Neuron (in vitro differentiated cells): ENCODE measurements at regions not wholly inside any gene's neighbourhood (a gene's known extent, or its start where the extent isn't known, plus 50 kb on each side); places are given as distances from the start of the nearest gene placed in this dataset.

Source experiments
- H2AFZ ChIP-seq: one replicate; pipeline ENCODE4 v1.6.1; 2013; ENCODE audit warnings: low read depth, mild to moderate bottlenecking, inconsistent platforms, low read length, moderate library complexity
- H3K27me3 ChIP-seq: one replicate; pipeline ENCODE4 v1.6.1; 2013; ENCODE audit warnings: low read length; ENCODE audit not compliant: insufficient read depth
- H3K36me3 ChIP-seq: one replicate; pipeline ENCODE4 v1.6.1; 2013; ENCODE audit warnings: low read length; ENCODE audit not compliant: insufficient read depth
- H3K4me1 ChIP-seq: one replicate; pipeline ENCODE4 v1.6.1; 2013; ENCODE audit warnings: low read length; ENCODE audit not compliant: insufficient read depth
- H3K4me3 ChIP-seq: 2 replicates; pipeline ENCODE4 v1.5.1; 2013; ENCODE audit warnings: mild to moderate bottlenecking, low read length, moderate library complexity
- H3K9me3 ChIP-seq: one replicate; pipeline ENCODE4 v1.6.1; 2013; ENCODE audit warnings: low read length

DNA sequence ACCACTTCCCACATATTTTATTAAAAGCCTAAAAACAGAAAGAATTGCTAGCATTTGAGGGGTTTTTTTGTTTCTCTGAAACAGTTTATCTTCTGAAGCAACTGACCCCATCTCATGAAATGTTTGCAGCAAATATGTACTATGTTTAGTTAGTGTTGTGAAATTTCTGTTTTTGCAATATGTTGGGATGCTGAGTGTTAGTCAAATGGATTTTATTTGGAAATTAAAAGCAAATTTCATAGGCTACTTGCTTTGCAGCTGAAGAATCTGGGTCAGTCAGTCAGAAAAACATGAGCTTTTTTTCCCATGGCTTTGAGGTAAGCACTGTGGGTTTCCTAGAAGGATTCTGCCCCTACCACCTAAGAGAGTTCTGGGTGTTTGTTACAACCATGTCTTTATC is 184.9 kb upstream of the DKK2 start:
- no peak overlapping the region for H2AFZ ChIP-seq
- H3K4me3 ChIP-seq = no peak overlapping the region
- H3K4me1 ChIP-seq = no peaks in the 10 kb centered on the region
- H3K36me3 ChIP-seq = no peaks in the 10 kb centered on the region
- H3K9me3 ChIP-seq = no peaks in the 10 kb centered on the region
- H3K27me3 ChIP-seq = no peaks in the 10 kb centered on the region

DNA sequence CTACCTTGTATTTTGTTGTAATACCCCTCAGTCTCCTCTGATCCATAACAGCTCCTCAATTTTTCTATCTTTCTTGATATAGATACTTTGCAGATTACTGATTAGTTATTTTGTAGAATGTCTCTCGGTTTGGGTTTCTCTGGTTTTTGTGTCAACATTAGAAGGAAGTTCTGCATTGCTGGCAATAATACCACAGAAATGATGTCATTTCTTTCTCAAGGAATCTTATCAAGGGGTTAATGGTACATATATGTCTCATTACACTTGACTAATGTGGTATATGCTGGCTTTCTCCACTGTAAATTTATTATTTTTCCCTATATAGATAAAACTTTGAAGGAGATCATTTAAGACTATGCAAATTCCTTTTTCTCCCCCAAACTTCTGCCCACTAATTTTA is 183.6 kb upstream of the DKK2 start:
- H3K4me3 ChIP-seq = no peak overlapping the region
- H3K36me3 ChIP-seq = no peaks in the 10 kb centered on the region
- no peaks in the 10 kb centered on the region for H3K27me3 ChIP-seq
- H3K4me1 ChIP-seq = no peaks in the 10 kb centered on the region
- no peak overlapping the region for H2AFZ ChIP-seq
- no peaks in the 10 kb centered on the region for H3K9me3 ChIP-seq

DNA sequence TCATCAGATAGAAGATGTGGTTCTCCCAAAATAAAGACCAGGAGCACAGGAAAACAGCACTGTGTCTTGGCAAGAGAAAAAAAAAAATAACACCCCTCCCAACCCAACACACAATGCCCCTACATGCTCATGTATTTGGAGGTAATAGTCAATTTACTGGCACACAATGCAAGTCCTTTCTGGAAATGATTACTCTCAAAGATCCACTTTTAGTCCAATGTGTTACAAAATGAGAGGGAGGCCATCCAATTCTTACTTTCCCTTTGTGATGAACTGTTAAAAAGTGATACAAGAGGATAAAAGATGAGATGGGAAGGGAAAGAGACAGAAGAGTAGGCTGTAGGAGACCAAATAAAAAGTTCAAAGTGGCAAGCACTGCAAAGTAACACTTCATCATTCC is 180.3 kb upstream of the DKK2 start:
- Histone ChIP-seq H3K4me1 (no peaks in the 10 kb centered on the region), H3K9me3 (no peaks in the 10 kb centered on the region), H3K27me3 (no peaks in the 10 kb centered on the region), H3K4me3 (no peak overlapping the region), H3K36me3 (no peaks in the 10 kb centered on the region), H2AFZ (no peak overlapping the region)

DNA sequence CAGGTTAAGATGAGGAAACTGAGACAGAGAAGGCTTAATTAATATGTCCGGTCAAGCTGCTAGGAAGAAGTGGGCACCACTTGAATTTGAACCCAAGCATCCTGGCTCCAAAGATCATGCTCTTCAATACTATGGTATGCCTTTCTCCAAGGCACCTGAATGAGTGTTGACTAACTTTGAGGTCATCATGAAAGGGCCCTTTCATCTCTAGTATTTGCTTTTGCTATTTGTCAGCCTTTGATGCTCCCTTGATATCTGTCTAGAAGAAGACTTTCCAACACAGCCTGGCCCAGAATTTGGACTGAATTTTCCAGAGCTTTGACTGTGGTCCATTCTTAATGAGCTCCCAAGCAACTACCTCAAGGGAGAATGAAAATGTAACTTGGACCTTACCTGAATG is 179.1 kb upstream of the DKK2 start:
- H3K9me3 ChIP-seq = no peaks in the 10 kb centered on the region
- H3K27me3 ChIP-seq = no peaks in the 10 kb centered on the region
- no peak overlapping the region for H2AFZ ChIP-seq
- no peaks in the 10 kb centered on the region for H3K4me1 ChIP-seq
- H3K4me3 ChIP-seq = no peak overlapping the region
- H3K36me3 ChIP-seq = no peaks in the 10 kb centered on the region

DNA sequence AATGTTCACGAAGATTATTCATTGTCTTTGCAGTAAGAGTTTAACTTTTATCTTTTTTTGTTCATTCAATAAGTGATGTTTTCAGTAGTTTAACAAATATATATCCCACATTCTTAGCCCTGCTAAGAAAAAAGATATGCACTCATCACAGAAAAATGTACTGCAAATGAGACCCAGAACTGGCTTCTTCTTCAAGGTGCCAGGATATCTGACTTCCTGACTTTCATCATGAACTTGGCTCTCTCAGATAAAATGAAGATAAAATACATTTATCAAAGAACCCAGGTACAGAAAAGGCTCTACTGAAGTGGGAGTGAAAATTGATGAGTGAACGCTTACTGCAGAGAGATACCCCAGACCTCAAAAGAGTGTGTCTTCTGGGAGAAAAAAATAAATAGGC is 177.8 kb upstream of the DKK2 start:
- Histone ChIP-seq H3K36me3 (no peaks in the 10 kb centered on the region), H3K4me1 (no peaks in the 10 kb centered on the region), H3K27me3 (no peaks in the 10 kb centered on the region), H2AFZ (no peak overlapping the region), H3K4me3 (no peak overlapping the region), H3K9me3 (no peaks in the 10 kb centered on the region)

DNA sequence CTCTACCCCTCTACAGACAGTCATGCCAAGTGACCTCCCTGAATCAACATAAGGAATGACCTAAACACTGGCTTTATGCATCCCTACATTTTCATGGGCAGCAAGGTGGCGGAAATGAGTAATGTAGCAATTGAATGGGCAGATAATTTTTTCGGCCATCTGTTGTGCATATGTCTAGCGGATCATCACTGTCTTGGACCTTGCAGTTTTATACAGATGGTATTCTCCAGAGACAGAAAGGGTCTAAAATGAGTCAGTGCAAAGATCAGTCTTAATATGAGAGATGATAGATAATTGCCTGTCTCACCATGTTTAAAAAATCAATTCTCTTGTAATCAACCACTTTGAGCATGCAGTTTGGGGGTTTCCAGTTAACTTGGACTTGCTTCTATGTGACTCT is 177.3 kb upstream of the DKK2 start:
- H3K27me3 ChIP-seq = no peaks in the 10 kb centered on the region
- H2AFZ ChIP-seq = no peak overlapping the region

DNA sequence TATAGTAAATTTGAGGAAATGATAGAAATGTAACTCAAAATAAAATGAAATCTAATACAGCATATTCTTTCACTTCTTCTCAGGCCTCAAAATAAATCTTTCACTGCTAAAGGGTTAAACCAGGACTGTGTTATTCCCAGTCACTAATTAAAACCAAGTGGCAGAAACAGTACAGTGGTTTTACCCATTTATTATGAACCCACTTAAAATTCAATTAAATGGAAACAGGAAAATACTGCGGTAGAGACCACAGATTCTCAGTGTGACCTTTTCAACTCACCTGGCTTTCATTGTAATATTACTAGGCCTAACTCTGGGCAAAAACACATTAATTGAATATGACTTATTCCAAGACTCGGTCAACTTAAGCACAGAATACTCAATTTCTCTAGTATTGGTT is 176.5 kb upstream of the DKK2 start:
- no peak overlapping the region for H2AFZ ChIP-seq
- no peaks in the 10 kb centered on the region for H3K4me1 ChIP-seq
- H3K27me3 ChIP-seq = no peaks in the 10 kb centered on the region
- no peak overlapping the region for H3K4me3 ChIP-seq
- no peaks in the 10 kb centered on the region for H3K9me3 ChIP-seq
- no peaks in the 10 kb centered on the region for H3K36me3 ChIP-seq

More for the DNA sequence above, 177.3 kb upstream of the DKK2 start:
- Histone ChIP-seq H3K9me3 (no peaks in the 10 kb centered on the region), H3K36me3 (no peaks in the 10 kb centered on the region), H3K4me1 (no peaks in the 10 kb centered on the region), H3K4me3 (no peak overlapping the region)

DNA sequence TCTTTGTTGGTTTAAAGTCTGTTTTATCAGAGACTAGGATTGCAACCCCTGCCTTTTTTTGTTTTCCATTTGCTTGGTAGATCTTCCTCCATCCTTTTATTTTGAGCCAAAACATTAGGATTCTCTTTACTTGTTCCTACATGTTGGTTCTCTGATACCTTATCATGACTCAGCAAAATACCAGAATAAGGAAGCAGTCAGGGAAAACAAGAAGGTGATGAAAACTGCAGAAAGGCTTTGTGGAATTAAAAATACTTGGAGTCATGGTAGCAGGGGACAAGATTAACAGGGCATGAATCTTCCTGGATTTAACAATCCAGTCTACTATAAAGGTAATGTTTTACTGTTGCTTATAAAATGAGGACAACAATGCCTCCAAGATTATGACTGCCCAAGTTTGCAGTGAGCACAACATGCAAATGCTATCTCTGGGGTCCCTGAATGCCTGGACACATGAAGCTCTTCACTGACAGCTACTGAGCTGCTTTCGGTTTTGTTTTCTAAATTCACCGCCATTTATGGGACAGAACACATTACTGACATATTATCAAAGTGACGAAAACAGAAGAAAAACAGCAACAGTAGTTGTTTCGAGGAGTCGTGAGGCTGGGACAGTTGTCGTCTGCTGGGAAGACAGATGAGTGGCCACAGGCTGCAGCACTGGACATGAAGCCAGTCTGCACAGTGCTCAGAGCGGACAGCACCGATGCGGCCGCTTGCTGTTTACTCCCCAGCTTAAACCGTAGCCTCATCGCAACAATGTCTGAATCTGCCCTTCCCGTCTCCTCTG is 174.5 kb upstream of the DKK2 start:
- Histone ChIP-seq H3K4me3 (no peak overlapping the region), H3K36me3 (no peaks in the 10 kb centered on the region), H2AFZ (no peak overlapping the region), H3K9me3 (no peaks in the 10 kb centered on the region), H3K27me3 (no peaks in the 10 kb centered on the region), H3K4me1 (no peaks in the 10 kb centered on the region)

DNA sequence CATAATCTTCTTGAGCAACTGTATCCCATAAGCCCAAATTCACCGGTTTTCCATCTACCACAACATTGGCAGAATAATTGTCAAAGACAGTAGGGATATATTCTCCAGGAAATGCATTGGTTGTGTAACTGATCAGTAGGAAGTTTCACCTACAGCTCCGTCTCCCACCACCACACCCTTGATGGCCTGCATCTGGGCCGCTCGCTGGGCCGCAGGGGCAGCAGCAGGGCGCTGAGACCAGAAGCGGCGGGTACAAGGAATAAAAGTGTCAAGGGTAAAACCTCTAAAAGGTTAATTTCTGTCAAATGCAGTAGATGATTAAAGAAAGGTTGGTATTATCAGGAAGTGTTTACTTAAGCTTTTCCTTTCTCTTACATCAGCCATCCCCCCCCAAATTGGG is 167.6 kb upstream of the DKK2 start:
- no peak overlapping the region for H2AFZ ChIP-seq
- H3K36me3 ChIP-seq = no peaks in the 10 kb centered on the region
- H3K27me3 ChIP-seq = no peaks in the 10 kb centered on the region
- no peaks in the 10 kb centered on the region for H3K4me1 ChIP-seq
- no peak overlapping the region for H3K4me3 ChIP-seq
- H3K9me3 ChIP-seq = no peaks in the 10 kb centered on the region

DNA sequence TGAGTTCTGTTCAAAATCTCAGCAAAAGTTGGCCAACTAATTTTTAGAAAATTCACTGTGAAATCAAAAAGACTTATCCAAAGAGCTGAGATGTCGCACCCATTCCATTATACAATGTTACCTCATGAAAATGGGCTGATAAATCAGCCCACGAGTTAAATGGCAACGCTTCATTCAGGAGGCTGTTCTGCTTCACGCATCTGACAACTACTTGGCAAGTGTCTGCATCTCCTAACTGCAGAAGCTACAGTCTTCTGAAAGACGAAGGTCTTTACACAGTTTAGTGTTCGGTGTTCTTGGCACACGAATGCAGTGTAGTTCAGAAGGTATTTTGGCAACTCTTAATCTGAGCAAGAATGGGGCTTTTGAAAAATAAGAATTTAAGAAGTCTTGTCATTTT is 166.6 kb upstream of the DKK2 start:
- Histone ChIP-seq H3K4me1 (no peaks in the 10 kb centered on the region), H2AFZ (no peak overlapping the region), H3K36me3 (no peaks in the 10 kb centered on the region), H3K9me3 (no peaks in the 10 kb centered on the region), H3K27me3 (no peaks in the 10 kb centered on the region), H3K4me3 (no peak overlapping the region)

DNA sequence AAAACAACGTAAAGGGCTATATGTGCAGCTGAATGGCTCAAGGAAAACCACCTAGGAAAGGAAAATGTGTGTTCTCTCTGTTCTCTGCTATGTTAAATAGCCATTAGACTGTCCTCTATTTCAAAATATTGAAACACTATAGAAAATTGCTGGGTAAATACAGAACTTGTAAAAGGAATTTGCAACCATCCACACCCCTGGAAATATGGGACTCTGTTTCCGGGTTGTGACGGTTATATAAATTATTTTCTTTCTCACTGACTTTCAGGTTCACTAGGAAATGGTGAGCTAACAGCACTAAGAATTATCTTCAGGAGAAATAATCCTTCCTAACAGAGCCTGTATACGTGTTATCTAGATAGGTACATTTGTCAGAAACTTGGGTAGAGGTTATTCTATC is 161.0 kb upstream of the DKK2 start:
- Histone ChIP-seq H2AFZ (no peak overlapping the region), H3K9me3 (no peaks in the 10 kb centered on the region), H3K4me3 (no peak overlapping the region), H3K4me1 (no peaks in the 10 kb centered on the region), H3K36me3 (no peaks in the 10 kb centered on the region), H3K27me3 (no peaks in the 10 kb centered on the region)

DNA sequence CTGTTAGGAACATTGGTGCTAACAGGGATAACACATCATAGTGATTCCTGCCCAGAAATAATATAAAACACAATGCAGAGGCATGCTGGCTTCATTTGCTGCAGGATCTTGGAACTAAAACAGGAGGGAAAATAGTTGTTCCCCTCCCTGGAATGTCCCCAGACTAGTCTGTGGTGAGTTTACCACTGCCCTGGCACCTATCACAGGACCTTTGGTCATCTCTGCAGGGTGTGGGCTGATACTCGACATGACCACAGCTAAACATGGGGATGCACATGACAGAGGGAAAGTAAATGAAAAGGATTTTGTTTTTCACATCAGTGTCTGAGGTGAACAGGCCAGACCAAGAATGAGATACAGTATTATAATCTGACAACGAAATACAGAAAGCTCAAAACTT is 160.2 kb upstream of the DKK2 start:
- H3K9me3 ChIP-seq = no peaks in the 10 kb centered on the region
- H3K4me1 ChIP-seq = no peaks in the 10 kb centered on the region
- H3K27me3 ChIP-seq = no peaks in the 10 kb centered on the region
- H3K36me3 ChIP-seq = no peaks in the 10 kb centered on the region
- no peak overlapping the region for H2AFZ ChIP-seq
- no peak overlapping the region for H3K4me3 ChIP-seq

DNA sequence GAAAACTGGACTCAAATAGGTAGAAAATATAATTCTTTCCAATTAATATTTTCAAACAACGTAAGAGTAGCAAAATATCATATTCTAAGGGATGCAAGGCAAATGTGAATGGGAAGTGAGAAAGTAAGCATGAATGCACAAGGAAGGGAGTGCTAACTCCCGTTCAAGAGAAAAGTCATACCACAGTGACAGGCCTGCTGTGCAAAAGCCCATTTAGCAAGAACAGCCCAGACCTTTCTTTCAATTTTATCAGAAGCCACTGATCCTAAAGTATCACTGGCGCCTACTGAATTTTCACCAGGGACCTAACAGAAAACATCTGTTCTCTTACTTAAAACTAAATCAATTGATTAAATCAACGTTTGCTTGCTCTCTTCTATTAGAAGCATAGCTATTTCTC is 157.9 kb upstream of the DKK2 start:
- no peak overlapping the region for H2AFZ ChIP-seq
- no peak overlapping the region for H3K4me3 ChIP-seq
- no peaks in the 10 kb centered on the region for H3K9me3 ChIP-seq
- H3K4me1 ChIP-seq = no peaks in the 10 kb centered on the region
- no peaks in the 10 kb centered on the region for H3K27me3 ChIP-seq
- H3K36me3 ChIP-seq = no peaks in the 10 kb centered on the region

DNA sequence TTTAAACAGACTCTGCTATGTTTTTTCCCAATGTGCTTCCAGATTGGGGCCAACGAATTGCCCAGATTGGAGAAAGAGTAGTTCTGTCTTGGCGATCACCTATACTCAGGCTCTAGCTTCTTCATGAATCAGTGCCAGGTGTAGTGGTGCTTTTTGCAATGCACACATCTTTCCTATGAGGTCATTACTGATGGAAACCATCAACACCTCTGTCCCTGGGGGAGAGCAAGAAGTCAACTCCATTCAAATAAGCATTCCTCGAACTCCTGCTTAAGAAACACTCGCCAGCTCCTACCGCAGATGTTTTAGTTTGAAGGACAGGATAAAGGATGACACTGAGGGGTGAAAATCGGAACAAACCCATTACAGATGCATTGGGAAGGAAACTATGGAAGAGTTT is 156.5 kb upstream of the DKK2 start:
- no peaks in the 10 kb centered on the region for H3K9me3 ChIP-seq
- no peak overlapping the region for H3K4me3 ChIP-seq
- no peaks in the 10 kb centered on the region for H3K27me3 ChIP-seq
- no peak overlapping the region for H2AFZ ChIP-seq
- no peaks in the 10 kb centered on the region for H3K36me3 ChIP-seq
- no peaks in the 10 kb centered on the region for H3K4me1 ChIP-seq
